D721Med (cell line): ENCODE measurements at regions not wholly inside any gene's neighbourhood (a gene's known extent, or its start where the extent isn't known, plus 50 kb on each side); places are given as distances from the start of the nearest gene placed in this dataset.

Experiments used
- DNase-seq: peaks from one replicate; pipeline ENCODE4 v3.0.0; 2011; ENCODE audit warnings: low spot score; ENCODE audit not compliant: insufficient read length
- FAIRE-seq: peaks from 2 replicates; lab custom pipeline; 2011; peaks lifted over from hg19 to GRCh38; lab: Jason Lieb, UNC
- TF ChIP-seq, protein P1 (sequence below): IDR thresholded peaks from 2 replicates; pipeline ENCODE4 v1.5.1; 2012; ENCODE audit warnings: mild to moderate bottlenecking, control low read depth; ENCODE audit not compliant: insufficient read depth; ENCODE audit errors: missing control alignments

DNA sequence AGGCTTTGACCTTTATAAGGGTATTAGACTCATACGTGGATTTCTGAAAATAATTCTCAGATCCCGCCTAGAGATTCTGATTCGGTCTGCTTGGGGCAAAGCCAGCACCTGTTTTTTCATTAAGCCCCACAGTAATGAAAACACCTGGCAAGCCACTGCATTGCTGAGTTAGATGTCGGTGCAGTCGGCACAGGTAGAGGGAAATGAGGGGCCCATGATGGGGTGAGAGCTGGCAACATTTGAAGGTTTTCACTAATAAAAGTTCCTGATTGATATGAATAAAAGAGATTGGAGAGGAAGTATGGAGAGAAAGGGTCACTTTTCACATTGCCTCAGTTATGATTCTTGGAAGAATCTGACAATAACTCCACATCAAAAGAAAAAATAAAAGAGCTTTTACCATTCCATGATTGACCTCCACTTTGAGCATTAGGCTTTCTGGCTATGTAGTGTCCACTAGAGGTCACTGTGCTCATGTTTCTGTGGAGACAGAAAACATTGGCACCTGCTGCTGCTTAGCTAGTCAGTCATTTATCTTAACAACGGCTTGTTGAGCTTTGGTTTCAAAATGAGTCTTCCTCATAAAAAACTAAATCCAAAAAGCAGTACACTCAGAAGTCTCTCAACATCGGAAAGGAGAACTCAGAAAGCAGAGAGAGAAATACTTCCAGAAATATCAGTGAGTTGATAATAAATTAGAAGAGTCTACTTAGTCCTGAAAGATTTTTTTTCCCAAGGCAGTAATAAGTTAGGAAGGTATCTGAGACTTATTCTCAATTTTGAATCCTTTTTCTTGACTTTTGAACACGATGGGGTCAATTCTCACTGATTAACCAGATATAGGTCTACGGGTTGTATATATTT, 53.3 kb upstream of the KLHL31 start:
- TF ChIP-seq, protein P1, sequence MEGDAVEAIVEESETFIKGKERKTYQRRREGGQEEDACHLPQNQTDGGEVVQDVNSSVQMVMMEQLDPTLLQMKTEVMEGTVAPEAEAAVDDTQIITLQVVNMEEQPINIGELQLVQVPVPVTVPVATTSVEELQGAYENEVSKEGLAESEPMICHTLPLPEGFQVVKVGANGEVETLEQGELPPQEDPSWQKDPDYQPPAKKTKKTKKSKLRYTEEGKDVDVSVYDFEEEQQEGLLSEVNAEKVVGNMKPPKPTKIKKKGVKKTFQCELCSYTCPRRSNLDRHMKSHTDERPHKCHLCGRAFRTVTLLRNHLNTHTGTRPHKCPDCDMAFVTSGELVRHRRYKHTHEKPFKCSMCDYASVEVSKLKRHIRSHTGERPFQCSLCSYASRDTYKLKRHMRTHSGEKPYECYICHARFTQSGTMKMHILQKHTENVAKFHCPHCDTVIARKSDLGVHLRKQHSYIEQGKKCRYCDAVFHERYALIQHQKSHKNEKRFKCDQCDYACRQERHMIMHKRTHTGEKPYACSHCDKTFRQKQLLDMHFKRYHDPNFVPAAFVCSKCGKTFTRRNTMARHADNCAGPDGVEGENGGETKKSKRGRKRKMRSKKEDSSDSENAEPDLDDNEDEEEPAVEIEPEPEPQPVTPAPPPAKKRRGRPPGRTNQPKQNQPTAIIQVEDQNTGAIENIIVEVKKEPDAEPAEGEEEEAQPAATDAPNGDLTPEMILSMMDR = peak; percentile 84
- DNase-seq (no peak), FAIRE-seq (peak; percentile 72)

DNA sequence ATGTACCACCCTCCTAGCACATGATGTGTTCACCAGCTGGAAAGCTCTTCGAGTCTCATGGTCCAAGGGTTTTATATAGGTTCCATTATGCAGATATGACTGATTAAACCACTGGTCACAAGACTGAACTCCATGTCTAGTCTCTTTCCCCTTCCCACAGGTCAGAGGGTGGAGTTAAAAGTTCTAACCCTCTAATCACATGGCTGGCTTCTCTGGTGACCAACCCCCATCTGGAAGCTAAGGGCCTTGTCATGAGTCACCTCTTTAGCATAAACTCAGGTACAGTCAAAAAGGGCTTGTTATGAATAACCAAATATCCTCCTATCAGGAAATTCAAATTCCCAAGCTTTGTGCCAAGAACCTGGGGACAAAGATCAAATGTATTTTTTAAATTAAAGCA, 52.0 kb upstream of the KLHL31 start:
- TF ChIP-seq, protein P1 = no peak
- no peak for DNase-seq
- no peak for FAIRE-seq

DNA sequence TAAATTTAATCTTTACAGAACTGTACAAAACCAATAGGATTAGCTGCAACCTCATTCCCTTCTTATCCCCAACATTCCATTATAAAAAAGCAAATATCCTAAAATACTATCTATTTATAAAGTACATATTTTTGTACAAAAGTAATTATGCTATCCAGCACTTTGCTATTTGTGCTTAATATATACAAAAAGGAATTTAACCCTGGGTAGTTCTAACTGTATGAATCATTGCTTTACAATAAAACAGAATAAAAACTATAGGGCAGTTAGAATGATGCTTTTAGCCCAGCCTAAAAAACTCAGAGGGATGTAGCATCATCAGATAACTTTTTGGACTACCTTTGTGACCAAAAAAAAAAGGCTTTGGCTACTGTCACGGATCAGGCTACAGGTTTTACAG, 49.9 kb upstream of the KLHL31 start:
- no peak for FAIRE-seq
- DNase-seq = no peak
- TF ChIP-seq, protein P1 = no peak
